H9 (cell line): ENCODE measurements at regions not wholly inside any gene's neighbourhood (a gene's known extent, or its start where the extent isn't known, plus 50 kb on each side); places are given as distances from the start of the nearest gene placed in this dataset.

Experiments used
- DNase-seq: peaks from one replicate; pipeline ENCODE4 v3.0.0-alpha.2; 2017
- H2AFZ ChIP-seq: one replicate; pipeline ENCODE4 v1.6.1; 2013; ENCODE audit warnings: mild to moderate bottlenecking, low read length, control low read depth, moderate library complexity
- H2AK5ac ChIP-seq: 2 replicates; pipeline ENCODE4 v1.6.1; 2013; ENCODE audit warnings: low read length, control low read depth, mixed read lengths; ENCODE audit not compliant: insufficient read length
- H2BK120ac ChIP-seq: one replicate; pipeline ENCODE4 v1.6.1; 2013; ENCODE audit warnings: low read depth, mild to moderate bottlenecking, low read length, control low read depth, inconsistent platforms; ENCODE audit not compliant: poor library complexity, severe bottlenecking
- H2BK12ac ChIP-seq: 2 replicates; pipeline ENCODE4 v1.6.1; 2013; ENCODE audit warnings: low read length, control low read depth, mixed read lengths, low read depth; ENCODE audit not compliant: insufficient read length
- H2BK15ac ChIP-seq: 2 replicates; pipeline ENCODE4 v1.6.1; 2013; ENCODE audit warnings: low read depth, low read length, control low read depth
- H2BK20ac ChIP-seq: one replicate; pipeline ENCODE4 v1.6.1; 2013; ENCODE audit warnings: low read depth, mild to moderate bottlenecking, low read length, control low read depth, inconsistent platforms; ENCODE audit not compliant: poor library complexity, severe bottlenecking
- H2BK5ac ChIP-seq: 2 replicates; pipeline ENCODE4 v1.6.1; 2013; ENCODE audit warnings: low read length, control low read depth, mixed read lengths; ENCODE audit not compliant: insufficient read length
- H3K14ac ChIP-seq: 2 replicates; pipeline ENCODE4 v1.6.1; 2013; ENCODE audit warnings: low read length, control low read depth; ENCODE audit not compliant: insufficient read depth
- H3K18ac ChIP-seq: 2 replicates; pipeline ENCODE4 v1.6.1; 2013; ENCODE audit warnings: low read depth, mild to moderate bottlenecking, mixed read lengths, low read length, control low read depth; ENCODE audit not compliant: insufficient read length
- H3K23ac ChIP-seq: 2 replicates; pipeline ENCODE4 v1.6.1; 2013; ENCODE audit warnings: low read length, control low read depth, mixed read lengths, low read depth; ENCODE audit not compliant: insufficient read length
- H3K23me2 ChIP-seq: 2 replicates; pipeline ENCODE4 v1.6.1; 2013; ENCODE audit warnings: low read depth, mild to moderate bottlenecking, mixed read lengths, low read length, control low read depth; ENCODE audit not compliant: insufficient read length, poor library complexity, severe bottlenecking
- H3K27ac ChIP-seq: 2 replicates; pipeline ENCODE4 v1.5.1; 2013; ENCODE audit warnings: low read length, control low read depth, mixed read lengths, low read depth; ENCODE audit not compliant: insufficient read length
- H3K27me3 ChIP-seq: 2 replicates; pipeline ENCODE4 v1.6.1; 2013; ENCODE audit warnings: low read length, control low read depth, inconsistent platforms; ENCODE audit not compliant: insufficient read depth
- H3K4ac ChIP-seq: 2 replicates; pipeline ENCODE4 v1.6.1; 2013; ENCODE audit warnings: low read depth, mild to moderate bottlenecking, control low read depth, inconsistent platforms, low read length, moderate library complexity
- H3K4me1 ChIP-seq: 2 replicates; pipeline ENCODE4 v1.6.1; 2013; ENCODE audit warnings: low read length, control low read depth, inconsistent platforms; ENCODE audit not compliant: insufficient read depth
- H3K4me2 ChIP-seq: 2 replicates; pipeline ENCODE4 v1.6.1; 2013; ENCODE audit warnings: low read length, control low read depth, mixed read lengths; ENCODE audit not compliant: insufficient read length, insufficient read depth
- H3K56ac ChIP-seq: 2 replicates; pipeline ENCODE4 v1.6.1; 2013; ENCODE audit warnings: low read depth, mild to moderate bottlenecking, mixed read lengths, low read length, control low read depth; ENCODE audit not compliant: insufficient read length
- H3K79me1 ChIP-seq: 2 replicates; pipeline ENCODE4 v1.6.1; 2013; ENCODE audit warnings: low read depth, mild to moderate bottlenecking, moderate library complexity, low read length, control low read depth, inconsistent platforms; ENCODE audit not compliant: insufficient read depth, poor library complexity, severe bottlenecking
- H3K79me2 ChIP-seq: 2 replicates; pipeline ENCODE4 v1.6.1; 2013; ENCODE audit warnings: low read length, control low read depth, inconsistent platforms; ENCODE audit not compliant: insufficient read depth
- H3K9ac ChIP-seq: 2 replicates; pipeline ENCODE4 v1.6.1; 2013; ENCODE audit warnings: low read length, control low read depth, mixed read lengths; ENCODE audit not compliant: insufficient read length; ENCODE audit errors: extremely low read depth
- H3K9me3 ChIP-seq: one replicate; pipeline ENCODE4 v1.6.1; 2013; ENCODE audit warnings: low read depth, low read length, inconsistent platforms; ENCODE audit not compliant: control insufficient read depth
- H3T11ph ChIP-seq: one replicate; pipeline ENCODE4 v1.6.1; 2013; ENCODE audit warnings: mild to moderate bottlenecking, low read length, control low read depth, inconsistent platforms
- H4K20me1 ChIP-seq: one replicate; pipeline ENCODE4 v1.6.1; 2013; ENCODE audit not compliant: control insufficient read depth, insufficient read length, insufficient read depth
- H4K5ac ChIP-seq: 2 replicates; pipeline ENCODE4 v1.6.1; 2013; ENCODE audit warnings: low read depth, mild to moderate bottlenecking, mixed read lengths, low read length, control low read depth; ENCODE audit not compliant: insufficient read length
- H4K8ac ChIP-seq: replicated peaks from 2 replicates; pipeline ENCODE4 v1.6.1; 2013; ENCODE audit warnings: low read length, control low read depth, mixed read lengths, low read depth; ENCODE audit not compliant: insufficient read length
- H4K91ac ChIP-seq: 2 replicates; pipeline ENCODE4 v1.6.1; 2013; ENCODE audit warnings: low read depth, mild to moderate bottlenecking, moderate library complexity, mixed read lengths, low read length, control low read depth; ENCODE audit not compliant: insufficient read length
- H3K27ac Mint-ChIP-seq, 3 experiments: 2 replicates in 2 of 3; 3 replicates in 1 of 3; pipeline ENCODE4 v1.8.0; 2020 to 2021; ENCODE audit warnings: mixed read lengths in 3 of 3, mild to moderate bottlenecking in 1 of 3, moderate library complexity in 1 of 3
- H3K27me3 Mint-ChIP-seq: 2 replicates; pipeline ENCODE4 v1.8.0; 2021; ENCODE audit warnings: low read depth, mild to moderate bottlenecking, moderate library complexity, mixed read lengths
- H3K36me3 Mint-ChIP-seq, 3 experiments: 2 replicates in 2 of 3; 3 replicates in 1 of 3; pipeline ENCODE4 v1.8.0; 2020 to 2021; ENCODE audit warnings: low read depth in 3 of 3, mixed read lengths in 3 of 3; ENCODE audit not compliant: insufficient read depth in 1 of 3
- H3K4me1 Mint-ChIP-seq, 2 experiments: 2 replicates each; pipeline ENCODE4 v1.8.0; 2020; ENCODE audit warnings: mixed read lengths in 2 of 2
- H3K4me3 Mint-ChIP-seq, 2 experiments: 2 replicates in 1 of 2; 3 replicates in 1 of 2; pipeline ENCODE4 v1.8.0; 2020 to 2021; ENCODE audit warnings: mild to moderate bottlenecking in 2 of 2, mixed read lengths in 2 of 2, moderate library complexity in 1 of 2
- H3K9me3 Mint-ChIP-seq, 2 experiments: 2 replicates in 1 of 2; 3 replicates in 1 of 2; pipeline ENCODE4 v1.8.0; 2020; ENCODE audit warnings: mild to moderate bottlenecking in 2 of 2, mixed read lengths in 2 of 2, moderate library complexity in 1 of 2
- CTCF ChIP-seq: fragments of 200-600 bp; sonication (generic); conservative IDR thresholded peaks from 3 replicates; pipeline ENCODE4 v1.8.0; 2021; ENCODE audit warnings: antibody characterized with exemption, mild to moderate bottlenecking
- WGBS: extraction: QIAGEN DNeasy Blood & Tissue Kit; methylation state at CpG from one replicate; pipeline ENCODE4 v1.1.7; 2013; ENCODE audit warnings: missing lambda C conversion rate, low lambda C conversion rate, mixed read lengths; ENCODE audit not compliant: insufficient read length; ENCODE audit errors: extremely low coverage; 5-methylcytosine and 5-hydroxymethylcytosine counted together

DNA sequence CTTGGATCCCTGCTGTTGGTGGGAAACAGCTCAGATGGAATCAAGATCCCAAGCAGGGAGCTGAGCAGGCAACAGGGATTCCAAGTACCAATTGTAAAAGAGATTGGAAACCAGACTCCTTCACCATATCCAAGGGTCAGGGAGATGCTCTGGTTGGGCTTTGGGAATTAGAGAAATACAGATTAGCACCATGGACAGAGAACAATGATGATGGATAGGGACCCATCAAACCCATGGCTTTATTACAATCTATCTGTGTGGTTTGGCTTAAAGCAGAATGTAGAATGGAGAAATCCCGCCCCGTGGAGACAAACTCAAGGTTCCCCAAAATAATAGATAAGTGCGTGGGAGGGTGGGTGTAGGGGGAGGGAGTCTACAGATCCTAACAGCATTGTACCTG is 120.7 kb upstream of the CSF3R start:
- Histone ChIP-seq H4K20me1 (peaks cover 2% of the 10 kb centered on the region), H3K27me3 (no peaks in the 10 kb centered on the region), H3K4me1 (no peaks in the 10 kb centered on the region), H2BK12ac (no peak overlapping the region), H3K79me1 (no peaks in the 10 kb centered on the region), H2BK120ac (no peak overlapping the region), H4K91ac (no peak overlapping the region), H3K79me2 (no peaks in the 10 kb centered on the region), H3K23ac (no peak overlapping the region), H2AFZ (no peak overlapping the region), H2BK20ac (no peak overlapping the region), H3K4me2 (no peak overlapping the region), H3K23me2 (no peaks in the 10 kb centered on the region), H3K18ac (no peak overlapping the region), H4K8ac (no peak overlapping the region), H3K27ac (no peak overlapping the region), H2BK5ac (no peak overlapping the region), H3K4ac (no peak overlapping the region), H3K56ac (no peak overlapping the region), H3T11ph (no peak overlapping the region), H2BK15ac (no peak overlapping the region), H3K14ac (no peak overlapping the region), H3K9ac (no peak overlapping the region), H3K9me3 (no peaks in the 10 kb centered on the region), H4K5ac (no peak overlapping the region), H2AK5ac (no peak overlapping the region)
- WGBS = no CpG with 5 or more reads among the region's 3 CpGs
- Mint-ChIP-seq H3K27ac (no peak overlapping the region), H3K4me3 (no peak overlapping the region), H3K9me3 (no peaks in the 10 kb centered on the region; a peak in 2 of 5 replicates), H3K4me1 (no peaks in the 10 kb centered on the region; a peak in 1 of 4 replicates), H3K27me3 (peaks cover 18% of the 10 kb centered on the region), H3K36me3 (no peaks in the 10 kb centered on the region)
- no peak for DNase-seq
- no peak for TF ChIP-seq CTCF
